ENCODE measurements at regions not wholly inside any gene's neighbourhood (a gene's known extent, or its start where the extent isn't known, plus 50 kb on each side); places are given as distances from the start of the nearest gene placed in this dataset.

GRCh38 chr11:92865352-92865751 lies 104.1 kb upstream of the MTNR1B start:
- H3K27ac ChIP-seq, result no peak overlapping the region
- intact Hi-C loops (cut with DNase I), result no loop called here
- no peaks in the 10 kb centered on the region for H3K36me3 ChIP-seq
- no peak overlapping the region for H3K4me3 ChIP-seq
- no peaks in the 10 kb centered on the region for H3K27me3 ChIP-seq
- no peaks in the 10 kb centered on the region for H3K9me3 ChIP-seq
- WGBS, 3 donors, result 63 to 70% (median 67%) methylated on average over 2 of the region's 2 CpGs
- no peak for DNase-seq
- no peaks in the 10 kb centered on the region for H3K4me1 ChIP-seq (ENCODE audit: insufficient read depth)
- TF ChIP-seq EP300 (IDR thresholded peaks at IDR 0.05) (no peak), POLR2A (IDR thresholded peaks at IDR 0.05) (no peak), CTCF (IDR thresholded peaks at IDR 0.05) (no peak)

- no peak overlapping the region for H3K4me3 ChIP-seq
- H3K36me3 ChIP-seq, result no peaks in the 10 kb centered on the region
- intact Hi-C loops (cut with DNase I), result no loop called here
- H3K27ac ChIP-seq, result no peak overlapping the region
- TF ChIP-seq CTCF (IDR thresholded peaks at IDR 0.05) (no peak), POLR2A (IDR thresholded peaks at IDR 0.05) (no peak), EP300 (IDR thresholded peaks at IDR 0.05) (no peak)
- no peaks in the 10 kb centered on the region for H3K9me3 ChIP-seq
- WGBS, 3 donors, result 93 to 95% (median 94%) methylated on average over 37 to 38 of the region's 38 CpGs
- no peaks in the 10 kb centered on the region for H3K27me3 ChIP-seq
- no peaks in the 10 kb centered on the region for H3K4me1 ChIP-seq (ENCODE audit: insufficient read depth)
- DNase-seq, result no peak
Measured at GRCh38 chr11:92866679-92867282, 102.7 kb upstream of the MTNR1B start.

GRCh38 chr11:92867913-92868619 lies 101.4 kb upstream of the MTNR1B start:
- no peaks in the 10 kb centered on the region for H3K9me3 ChIP-seq
- no peak overlapping the region for H3K27ac ChIP-seq
- H3K36me3 ChIP-seq, result no peaks in the 10 kb centered on the region
- no peaks in the 10 kb centered on the region for H3K4me1 ChIP-seq (ENCODE audit: insufficient read depth)
- intact Hi-C loops (cut with DNase I), result no loop called here
- DNase-seq, result no peak
- no peaks in the 10 kb centered on the region for H3K27me3 ChIP-seq
- no peak for TF ChIP-seq CTCF (IDR thresholded peaks at IDR 0.05)
- TF ChIP-seq POLR2A (IDR thresholded peaks at IDR 0.05), result no peak
- TF ChIP-seq EP300 (IDR thresholded peaks at IDR 0.05), result no peak
- no peak overlapping the region for H3K4me3 ChIP-seq
- WGBS, 3 donors, result 84 to 88% (median 85%) methylated on average over 9 of the region's 9 CpGs

- intact Hi-C loops (cut with DNase I), result no loop called here
- DNase-seq, result no peak
- 19 to 56% (median 20%) methylated on average over 1 of the region's 1 CpG for WGBS, 3 donors
- Histone ChIP-seq H3K9me3 (no peaks in the 10 kb centered on the region), H3K4me3 (no peak overlapping the region), H3K27me3 (no peaks in the 10 kb centered on the region), H3K27ac (no peak overlapping the region), H3K4me1 (ENCODE audit: insufficient read depth) (no peaks in the 10 kb centered on the region), H3K36me3 (no peaks in the 10 kb centered on the region)
- TF ChIP-seq EP300 (IDR thresholded peaks at IDR 0.05) (no peak), CTCF (IDR thresholded peaks at IDR 0.05) (no peak), POLR2A (IDR thresholded peaks at IDR 0.05) (no peak)
Measured at GRCh38 chr11:92869716-92870115, 99.7 kb upstream of the MTNR1B start.
